B cell (primary cell): ENCODE measurements at regions not wholly inside any gene's neighbourhood (a gene's known extent, or its start where the extent isn't known, plus 50 kb on each side); places are given as distances from the start of the nearest gene placed in this dataset.

Experiments used
- ATAC-seq: fragments of 200-7000 bp; cut with Tn5 transposase; one replicate; pipeline ENCODE4 v1.10.0; 2021; ENCODE audit warnings: low read depth, mild to moderate bottlenecking, moderate number of reproducible peaks, moderate library complexity
- CTCF ChIA-PET: fragments of 350-600 bp; sonication (Branson Sonifier 250); formaldehyde crosslinking; loops from one replicate; lab custom pipeline; 2021; ENCODE audit warnings: antibody characterized with exemption, inconsistent platforms; lab: Charles Lee
- POLR2A ChIA-PET: fragments of 350-600 bp; sonication (Branson Sonifier 250); formaldehyde crosslinking; loops from one replicate; lab custom pipeline; 2021; ENCODE audit warnings: antibody characterized with exemption; lab: Charles Lee
- DNase-seq: peaks from one replicate; pipeline ENCODE4 v3.0.0; 2013
- H2AFZ ChIP-seq: 2 replicates; pipeline ENCODE4 v1.6.1; 2012; ENCODE audit warnings: mild to moderate bottlenecking, low read depth, low read length; ENCODE audit not compliant: insufficient read depth, poor library complexity, severe bottlenecking
- H3K27ac ChIP-seq, 2 donors: 1 replicate in 1 of 2; 2 replicates in 1 of 2; pipeline ENCODE4 v1.5.1; 2012 to 2013; ENCODE audit warnings: low read length in 2 of 2, mild to moderate bottlenecking in 2 of 2, moderate library complexity in 1 of 2
- H3K27me3 ChIP-seq, 4 experiments: fragments of 200-600 bp in 1 of 4; sonication (generic) in 1 of 4; replicated peaks in 1 of 4; 1 replicate in 2 of 4; 2 replicates in 2 of 4; pipeline versions ENCODE4 v1.6.1 to v1.7.0; 2013 to 2016; ENCODE audit warnings: low read length in 3 of 4, mild to moderate bottlenecking in 2 of 4, mixed read lengths in 1 of 4, moderate library complexity in 1 of 4; ENCODE audit not compliant: insufficient read depth in 4 of 4, control insufficient read depth in 3 of 4; ENCODE audit errors: control extremely low read depth in 1 of 4
- H3K36me3 ChIP-seq, 2 experiments: replicated peaks in 1 of 2; 1 replicate in 1 of 2; 2 replicates in 1 of 2; pipeline versions ENCODE4 v1.6.1 to v1.7.1; 2013; ENCODE audit warnings: low read length in 1 of 2; ENCODE audit not compliant: insufficient read depth in 2 of 2, control insufficient read depth in 1 of 2; ENCODE audit errors: control extremely low read depth in 1 of 2, extremely low read depth in 1 of 2
- H3K4me1 ChIP-seq, 2 donors: fragments of 200-600 bp in 1 of 2; sonication (generic) in 1 of 2; 1 replicate in 1 of 2; 2 replicates in 1 of 2; pipeline versions ENCODE4 v1.5.1 to v1.6.1; 2013 to 2017; ENCODE audit warnings: low read length in 2 of 2; ENCODE audit not compliant: control insufficient read depth in 2 of 2, insufficient read depth in 2 of 2
- H3K4me2 ChIP-seq: replicated peaks from 2 replicates; pipeline ENCODE3; 2012; ENCODE audit warnings: mild to moderate bottlenecking, low read depth, low read length; ENCODE audit not compliant: poor library complexity, severe bottlenecking
- H3K4me3 ChIP-seq, 5 experiments: fragments of 200-600 bp in 1 of 5; sonication (generic) in 1 of 5; 1 replicate in 3 of 5; 2 replicates in 2 of 5; pipeline versions ENCODE4 v1.5.1 to v1.7.0; 2011 to 2016; ENCODE audit warnings: low read length in 4 of 5, mild to moderate bottlenecking in 4 of 5, low read depth in 2 of 5, control low read depth in 1 of 5, moderate library complexity in 1 of 5; ENCODE audit not compliant: insufficient read depth in 1 of 5; ENCODE audit errors: control extremely low read depth in 1 of 5, extremely low read depth in 1 of 5
- H3K79me2 ChIP-seq: fragments of 200-600 bp; sonication (generic); one replicate; pipeline ENCODE4 v1.6.0; 2016; ENCODE audit warnings: low read length; ENCODE audit not compliant: control insufficient read depth, insufficient read depth
- H3K9ac ChIP-seq: fragments of 200-600 bp; sonication (generic); 2 replicates; pipeline ENCODE4 v1.6.1; 2017; ENCODE audit warnings: mild to moderate bottlenecking, low read length, moderate library complexity
- H3K9me3 ChIP-seq, 3 donors: one replicate each; pipeline versions ENCODE4 v1.6.1 to v1.7.1; 2013; ENCODE audit warnings: low read length in 2 of 3; ENCODE audit not compliant: control insufficient read depth in 2 of 3, insufficient read depth in 1 of 3; ENCODE audit errors: control extremely low read depth in 1 of 3
- H4K20me1 ChIP-seq: 2 replicates; pipeline ENCODE4 v1.6.0; 2012; ENCODE audit warnings: mild to moderate bottlenecking, low read length; ENCODE audit not compliant: insufficient read depth, control insufficient read depth, poor library complexity, severe bottlenecking
- H3K27ac Mint-ChIP-seq: one replicate; pipeline ENCODE4 v1.8.0; 2021; ENCODE audit warnings: mixed read lengths
- H3K27me3 Mint-ChIP-seq: one replicate; pipeline ENCODE4 v1.8.0; 2021; ENCODE audit warnings: mixed read lengths
- H3K4me1 Mint-ChIP-seq: one replicate; pipeline ENCODE4 v1.8.0; 2021; ENCODE audit warnings: mixed read lengths
- H3K4me3 Mint-ChIP-seq: one replicate; pipeline ENCODE4 v1.8.0; 2021; ENCODE audit warnings: mixed read lengths
- H3K9me3 Mint-ChIP-seq: one replicate; pipeline ENCODE4 v1.8.0; 2022; ENCODE audit warnings: mixed read lengths; ENCODE audit not compliant: insufficient read depth
- EZH2 ChIP-seq: IDR thresholded peaks from 2 replicates; pipeline ENCODE4 v1.6.1; 2012; ENCODE audit warnings: borderline replicate concordance, low read depth, mild to moderate bottlenecking, moderate library complexity, low read length; ENCODE audit not compliant: insufficient read depth, poor library complexity, severe bottlenecking
- WGBS: methylation state at CpG from one replicate; pipeline ENCODE4 v1.1.5; 2013; ENCODE audit warnings: missing lambda C conversion rate; ENCODE audit not compliant: insufficient coverage; 5-methylcytosine and 5-hydroxymethylcytosine counted together
- intact Hi-C: fragments of 100-400 bp; cut with micrococcal nuclease; formaldehyde crosslinking; loops from one replicate; pipeline ENCODE4 v1.10.0; 2022
- TF ChIP-seq, protein P1 (sequence below): fragments of 200-600 bp; IDR thresholded peaks from one replicate; pipeline ENCODE4 v1.8.0; 2022; ENCODE audit warnings: antibody characterized with exemption, mild to moderate bottlenecking

GRCh38 chr9:105048331-105048730 lies 120.4 kb upstream of the ABCA1 start:
- ATAC-seq (no peak), DNase-seq (no peak)
- POLR2A ChIA-PET = no interaction called here
- H3K27ac Mint-ChIP-seq = no peak overlapping the region
- Histone ChIP-seq H3K27me3 (no peaks in the 10 kb centered on the region), H2AFZ (no peak overlapping the region), H3K9me3 (no peaks in the 10 kb centered on the region), H3K9ac (no peak overlapping the region), H3K4me2 (no peak overlapping the region), H4K20me1 (no peaks in the 10 kb centered on the region), H3K27ac (no peak overlapping the region), H3K79me2 (no peaks in the 10 kb centered on the region), H3K36me3 (no peaks in the 10 kb centered on the region), H3K4me1 (no peaks in the 10 kb centered on the region), H3K4me3 (no peak overlapping the region)
- peaks cover 9% of the 10 kb centered on the region for H3K4me1 Mint-ChIP-seq
- no CpG with 5 or more reads among the region's 2 CpGs for WGBS
- no peak overlapping the region for H3K4me3 Mint-ChIP-seq
- no peaks in the 10 kb centered on the region for H3K9me3 Mint-ChIP-seq
- no peak for TF ChIP-seq EZH2
- TF ChIP-seq, protein P1, sequence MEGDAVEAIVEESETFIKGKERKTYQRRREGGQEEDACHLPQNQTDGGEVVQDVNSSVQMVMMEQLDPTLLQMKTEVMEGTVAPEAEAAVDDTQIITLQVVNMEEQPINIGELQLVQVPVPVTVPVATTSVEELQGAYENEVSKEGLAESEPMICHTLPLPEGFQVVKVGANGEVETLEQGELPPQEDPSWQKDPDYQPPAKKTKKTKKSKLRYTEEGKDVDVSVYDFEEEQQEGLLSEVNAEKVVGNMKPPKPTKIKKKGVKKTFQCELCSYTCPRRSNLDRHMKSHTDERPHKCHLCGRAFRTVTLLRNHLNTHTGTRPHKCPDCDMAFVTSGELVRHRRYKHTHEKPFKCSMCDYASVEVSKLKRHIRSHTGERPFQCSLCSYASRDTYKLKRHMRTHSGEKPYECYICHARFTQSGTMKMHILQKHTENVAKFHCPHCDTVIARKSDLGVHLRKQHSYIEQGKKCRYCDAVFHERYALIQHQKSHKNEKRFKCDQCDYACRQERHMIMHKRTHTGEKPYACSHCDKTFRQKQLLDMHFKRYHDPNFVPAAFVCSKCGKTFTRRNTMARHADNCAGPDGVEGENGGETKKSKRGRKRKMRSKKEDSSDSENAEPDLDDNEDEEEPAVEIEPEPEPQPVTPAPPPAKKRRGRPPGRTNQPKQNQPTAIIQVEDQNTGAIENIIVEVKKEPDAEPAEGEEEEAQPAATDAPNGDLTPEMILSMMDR = no peak
- intact Hi-C loops = no loop called here
- CTCF ChIA-PET = no interaction called here
- H3K27me3 Mint-ChIP-seq = no peaks in the 10 kb centered on the region

- Histone ChIP-seq H3K27ac (no peak overlapping the region), H2AFZ (no peak overlapping the region), H3K4me3 (no peak overlapping the region), H3K4me2 (no peak overlapping the region), H3K27me3 (no peaks in the 10 kb centered on the region), H3K9ac (no peak overlapping the region), H3K9me3 (no peaks in the 10 kb centered on the region), H3K36me3 (no peaks in the 10 kb centered on the region), H4K20me1 (no peaks in the 10 kb centered on the region), H3K4me1 (no peaks in the 10 kb centered on the region), H3K79me2 (no peaks in the 10 kb centered on the region)
- Mint-ChIP-seq H3K4me3 (no peak overlapping the region), H3K27me3 (no peaks in the 10 kb centered on the region), H3K9me3 (no peaks in the 10 kb centered on the region), H3K27ac (no peak overlapping the region), H3K4me1 (peaks cover 9% of the 10 kb centered on the region)
- ATAC-seq = no peak
- DNase-seq = no peak
- TF ChIP-seq, protein P1 = no peak
- no peak for TF ChIP-seq EZH2
- ChIA-PET CTCF (no interaction called here), POLR2A (interaction anchor here (0.5 kb wide), 1 partner anchor 65 kb away, joined by 10 read pairs; no protein-coding TSS in a partner anchor)
- intact Hi-C loops = no loop called here
- whole genome bisulfite sequencing = no CpG with 5 or more reads among the region's 3 CpGs
These were observed 122.3 kb upstream of the ABCA1 start for GRCh38 chr9:105050296-105050695.
